HCT116 (cell line): ENCODE measurements at regions not wholly inside any gene's neighbourhood (a gene's known extent, or its start where the extent isn't known, plus 50 kb on each side); places are given as distances from the start of the nearest gene placed in this dataset.

Experiments
- ATAC-seq: fragments of 200-7000 bp; cut with Tn5 transposase; 2 replicates; pipeline ENCODE4 v1.9.1; 2020; ENCODE audit warnings: mild to moderate bottlenecking, moderate library complexity
- BruUV-seq: library from RNA; stranded (reverse); fragments of 400-500 nt; replicated peaks from 2 replicates; lab custom pipeline; 2021; lab: Mats Ljungman, UMichigan
- CTCF ChIA-PET: fragments of 300-600 bp; sonication (Branson Sonifier 250); formaldehyde crosslinking; loops from one replicate; lab custom pipeline; 2021; ENCODE audit warnings: antibody characterized with exemption; lab: Charles Lee
- POLR2A ChIA-PET: fragments of 300-600, 350-600 bp; sonication (Branson Sonifier 250); formaldehyde crosslinking; loops from one replicate; lab custom pipeline; 2021; ENCODE audit warnings: antibody characterized with exemption; lab: Charles Lee
- RAD21 ChIA-PET, 2 experiments: fragments of 300-600 bp; sonication (Branson Sonifier 250); formaldehyde crosslinking; loops; one replicate each; lab custom pipeline; 2023; ENCODE audit warnings: low total read pairs in 2 of 2; ENCODE audit not compliant: uncharacterized antibody in 2 of 2, unreplicated experiment in 2 of 2, low non-redundant PET in 1 of 2; lab: Charles Lee
- DNase-seq: peaks from one replicate; pipeline ENCODE4 v3.0.0-alpha.2; 2010; ENCODE audit warnings: low read depth, low spot score
- H2AFZ ChIP-seq: fragments of 200-600 bp; shearing (Covaris generic), sonication (generic); 2 replicates; pipeline ENCODE4 v1.6.1; 2017; ENCODE audit warnings: low read depth, mixed run types, mixed read lengths, antibody characterized with exemption, low read length; ENCODE audit not compliant: poor library complexity, severe bottlenecking
- H3K27ac ChIP-seq: 2 replicates; pipeline ENCODE4 v1.5.1; 2012; ENCODE audit warnings: low read depth, low read length
- H3K27me3 ChIP-seq: fragments of 200-600 bp; sonication (generic); 2 replicates; pipeline ENCODE4 v1.6.1; 2016; ENCODE audit warnings: mixed run types, low read length, mixed read lengths; ENCODE audit not compliant: insufficient read depth
- H3K36me3 ChIP-seq, 2 experiments: fragments of 200-500 bp in 1 of 2; fragments of 200-600 bp in 1 of 2; sonication (Bioruptor generic) in 1 of 2; sonication (generic) in 1 of 2; 2 replicates each; pipeline versions ENCODE4 v1.5.1 to v1.6.1; 2014 to 2016; ENCODE audit warnings: low read length in 2 of 2, inconsistent platforms in 1 of 2, mixed read lengths in 1 of 2, mixed run types in 1 of 2; ENCODE audit not compliant: insufficient read depth in 2 of 2, control insufficient read depth in 1 of 2
- H3K4me1 ChIP-seq, 2 experiments: fragments of 200-600 bp in 1 of 2; sonication (generic) in 1 of 2; 2 replicates each; pipeline versions ENCODE4 v1.5.1 to v1.6.1; 2012 to 2017; ENCODE audit warnings: low read length in 2 of 2, inconsistent platforms in 1 of 2, mild to moderate bottlenecking in 1 of 2, mixed read lengths in 1 of 2, mixed run types in 1 of 2, moderate library complexity in 1 of 2; ENCODE audit not compliant: insufficient read depth in 2 of 2, control insufficient read depth in 1 of 2
- H3K4me2 ChIP-seq: fragments of 200-600 bp; sonication (generic); 2 replicates; pipeline ENCODE4 v1.6.1; 2017; ENCODE audit warnings: mixed run types, low read length, mixed read lengths
- H3K4me3 ChIP-seq, 2 experiments: fragments of 200-600 bp in 1 of 2; sonication (generic) in 1 of 2; replicated peaks in 1 of 2; 2 replicates each; pipeline ENCODE4 v1.5.1; 2011 to 2016; ENCODE audit warnings: low read length in 2 of 2, control low read depth in 1 of 2, low read depth in 1 of 2, mild to moderate bottlenecking in 1 of 2, mixed read lengths in 1 of 2, mixed run types in 1 of 2
- H3K79me2 ChIP-seq: fragments of 200-600 bp; sonication (generic); 2 replicates; pipeline ENCODE4 v1.6.1; 2017; ENCODE audit warnings: mild to moderate bottlenecking, mixed run types, low read length, moderate library complexity, mixed read lengths; ENCODE audit not compliant: insufficient read depth
- H3K9ac ChIP-seq: fragments of 200-600 bp; sonication (generic); 2 replicates; pipeline ENCODE4 v1.6.1; 2016; ENCODE audit warnings: low read length, mixed read lengths
- H3K9me2 ChIP-seq: fragments of 200-600 bp; sonication (generic), shearing (Covaris generic); 2 replicates; pipeline ENCODE4 v1.6.1; 2017; ENCODE audit warnings: mixed run types, mild to moderate bottlenecking, moderate library complexity; ENCODE audit not compliant: insufficient read depth
- H3K9me3 ChIP-seq, 2 experiments: fragments of 200-500 bp in 1 of 2; fragments of 200-600 bp in 1 of 2; sonication (Bioruptor generic) in 1 of 2; sonication (generic) in 1 of 2; 2 replicates each; pipeline ENCODE4 v1.6.1; 2014 to 2017; ENCODE audit warnings: low read length in 2 of 2, mixed read lengths in 2 of 2, inconsistent platforms in 1 of 2, low read depth in 1 of 2, mild to moderate bottlenecking in 1 of 2, mixed run types in 1 of 2, moderate library complexity in 1 of 2; ENCODE audit not compliant: control insufficient read depth in 1 of 2, insufficient read depth in 1 of 2
- H4K20me1 ChIP-seq: fragments of 200-600 bp; sonication (generic), shearing (Covaris generic); 2 replicates; pipeline ENCODE4 v1.6.1; 2017; ENCODE audit warnings: mixed run types, mild to moderate bottlenecking, moderate library complexity; ENCODE audit not compliant: insufficient read depth
- CEBPB ChIP-seq: IDR thresholded peaks from 2 replicates; pipeline ENCODE4 v1.6.1; 2012; ENCODE audit warnings: low read depth
- EGR1 ChIP-seq: IDR thresholded peaks from 2 replicates; pipeline ENCODE4 v1.6.1; 2012; ENCODE audit warnings: low read depth
- EZH2phosphoT487 ChIP-seq: fragments of 200-600 bp; IDR thresholded peaks from 2 replicates; pipeline ENCODE4 v1.6.1; 2018; ENCODE audit warnings: antibody characterized with exemption, borderline replicate concordance
- TCF7L2 ChIP-seq: IDR thresholded peaks from 2 replicates; pipeline ENCODE4 v1.7.0; 2011; ENCODE audit warnings: borderline replicate concordance, inconsistent platforms; ENCODE audit not compliant: insufficient read depth, insufficient read length; ENCODE audit errors: extremely low read depth
- ZFX ChIP-seq: fragments of 450-650 bp; IDR thresholded peaks from 2 replicates; pipeline ENCODE4 v1.6.1; 2017
- intact Hi-C: fragments of 100-400 bp; cut with micrococcal nuclease; formaldehyde crosslinking; loops from 2 replicates; pipeline ENCODE4 v1.10.0; 2022
- TF ChIP-seq, protein P1 (sequence below): IDR thresholded peaks from 2 replicates; pipeline ENCODE4 v1.6.1; 2011; ENCODE audit warnings: mild to moderate bottlenecking, low read length, moderate library complexity; ENCODE audit not compliant: insufficient replicate concordance; ENCODE audit errors: extremely low read depth
- TF ChIP-seq, protein P2 (sequence below): IDR thresholded peaks from 2 replicates; pipeline ENCODE4 v1.6.1; 2012

DNA sequence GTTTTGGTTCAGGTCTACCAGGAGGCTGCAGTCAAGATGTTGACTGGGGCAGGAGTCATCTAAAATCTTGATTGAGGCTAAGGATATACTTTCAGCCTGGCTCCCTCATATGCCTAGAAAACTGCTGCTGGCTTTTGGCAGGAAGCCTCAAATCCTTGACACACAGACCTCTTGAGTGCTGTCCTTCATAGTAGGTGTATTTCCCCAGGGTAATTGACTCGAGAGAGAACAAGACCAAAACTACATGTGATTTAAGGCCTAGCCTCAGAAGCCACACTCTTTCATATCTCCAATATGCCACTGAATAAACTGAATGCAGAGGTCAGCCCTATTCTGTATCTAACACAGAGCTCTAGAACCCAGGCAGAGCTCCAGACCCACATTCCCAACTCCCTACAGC lies 402.3 kb upstream of the ADAMTS16 start:
- H4K20me1 ChIP-seq, result no peaks in the 10 kb centered on the region
- DNase-seq (no peak), ATAC-seq (no peak)
- BruUV-seq, result no TSS peak
- H3K9ac ChIP-seq, result no peak overlapping the region
- ChIA-PET CTCF (no interaction called here), POLR2A (no interaction called here), RAD21 (no interaction called here)
- TF ChIP-seq ZFX (no peak), CEBPB (no peak)
- TF ChIP-seq, protein P1, sequence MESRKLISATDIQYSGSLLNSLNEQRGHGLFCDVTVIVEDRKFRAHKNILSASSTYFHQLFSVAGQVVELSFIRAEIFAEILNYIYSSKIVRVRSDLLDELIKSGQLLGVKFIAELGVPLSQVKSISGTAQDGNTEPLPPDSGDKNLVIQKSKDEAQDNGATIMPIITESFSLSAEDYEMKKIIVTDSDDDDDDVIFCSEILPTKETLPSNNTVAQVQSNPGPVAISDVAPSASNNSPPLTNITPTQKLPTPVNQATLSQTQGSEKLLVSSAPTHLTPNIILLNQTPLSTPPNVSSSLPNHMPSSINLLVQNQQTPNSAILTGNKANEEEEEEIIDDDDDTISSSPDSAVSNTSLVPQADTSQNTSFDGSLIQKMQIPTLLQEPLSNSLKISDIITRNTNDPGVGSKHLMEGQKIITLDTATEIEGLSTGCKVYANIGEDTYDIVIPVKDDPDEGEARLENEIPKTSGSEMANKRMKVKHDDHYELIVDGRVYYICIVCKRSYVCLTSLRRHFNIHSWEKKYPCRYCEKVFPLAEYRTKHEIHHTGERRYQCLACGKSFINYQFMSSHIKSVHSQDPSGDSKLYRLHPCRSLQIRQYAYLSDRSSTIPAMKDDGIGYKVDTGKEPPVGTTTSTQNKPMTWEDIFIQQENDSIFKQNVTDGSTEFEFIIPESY, result no peak
- TF ChIP-seq, protein P2, sequence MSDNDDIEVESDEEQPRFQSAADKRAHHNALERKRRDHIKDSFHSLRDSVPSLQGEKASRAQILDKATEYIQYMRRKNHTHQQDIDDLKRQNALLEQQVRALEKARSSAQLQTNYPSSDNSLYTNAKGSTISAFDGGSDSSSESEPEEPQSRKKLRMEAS, result no peak
- H3K36me3 ChIP-seq, result no peaks in the 10 kb centered on the region
- H3K79me2 ChIP-seq, result no peaks in the 10 kb centered on the region
- no peaks in the 10 kb centered on the region for H3K27me3 ChIP-seq
- H3K9me3 ChIP-seq, result peaks cover 8 to 37% of the 10 kb centered on the region in 2 experiments; a peak in 2 of 4 replicates
- no peak overlapping the region for H3K4me2 ChIP-seq
- H3K4me3 ChIP-seq, result no peak overlapping the region
- H3K27ac ChIP-seq, result no peak overlapping the region
- H2AFZ ChIP-seq, result no peak overlapping the region
- no peaks in the 10 kb centered on the region for H3K4me1 ChIP-seq
- intact Hi-C loops, result no loop called here
- H3K9me2 ChIP-seq, result no peaks in the 10 kb centered on the region

DNA sequence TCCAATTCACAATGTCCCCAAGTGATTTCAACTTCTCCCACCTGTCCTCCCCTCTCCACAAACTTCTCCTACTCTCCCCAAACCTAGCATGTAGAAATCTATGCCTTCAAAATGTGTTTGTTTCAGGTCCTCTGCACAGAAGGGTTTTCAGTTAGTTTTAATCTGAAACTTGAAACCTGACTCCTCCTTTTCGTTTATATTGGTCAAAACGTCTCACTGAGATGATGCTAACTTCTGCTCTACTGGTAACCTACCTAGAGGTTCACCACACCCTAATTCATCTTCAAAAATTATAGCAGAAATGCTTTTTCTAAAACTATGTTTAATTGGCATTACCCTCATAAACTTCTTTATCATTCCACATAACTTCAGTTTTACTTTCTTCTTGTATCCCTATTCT lies 401.8 kb upstream of the ADAMTS16 start:
- no peaks in the 10 kb centered on the region for H3K79me2 ChIP-seq
- H3K27me3 ChIP-seq, result no peaks in the 10 kb centered on the region
- no peak overlapping the region for H2AFZ ChIP-seq
- intact Hi-C loops, result no loop called here
- DNase-seq (no peak), ATAC-seq (no peak)
- no peaks in the 10 kb centered on the region for H3K4me1 ChIP-seq
- H3K4me3 ChIP-seq, result no peak overlapping the region
- no TSS peak for BruUV-seq
- H3K9me2 ChIP-seq, result no peaks in the 10 kb centered on the region
- ChIA-PET RAD21 (no interaction called here), POLR2A (no interaction called here), CTCF (no interaction called here)
- no peaks in the 10 kb centered on the region for H3K36me3 ChIP-seq
- H3K9ac ChIP-seq, result no peak overlapping the region
- H3K9me3 ChIP-seq, result peaks cover 8 to 37% of the 10 kb centered on the region in 2 experiments; a peak in 2 of 4 replicates
- H4K20me1 ChIP-seq, result no peaks in the 10 kb centered on the region
- H3K27ac ChIP-seq, result no peak overlapping the region
- TF ChIP-seq EZH2phosphoT487 (no peak), TCF7L2 (no peak), EGR1 (no peak)
- H3K4me2 ChIP-seq, result no peak overlapping the region
